ENCODE measurements at regions not wholly inside any gene's neighbourhood (a gene's known extent, or its start where the extent isn't known, plus 50 kb on each side); places are given as distances from the start of the nearest gene placed in this dataset.
"Not testable (repeated sequence)": the region's sequence is repeated elsewhere in the genome, so short reads cannot be mapped to it uniquely, and the experiment has no call there.

DNA sequence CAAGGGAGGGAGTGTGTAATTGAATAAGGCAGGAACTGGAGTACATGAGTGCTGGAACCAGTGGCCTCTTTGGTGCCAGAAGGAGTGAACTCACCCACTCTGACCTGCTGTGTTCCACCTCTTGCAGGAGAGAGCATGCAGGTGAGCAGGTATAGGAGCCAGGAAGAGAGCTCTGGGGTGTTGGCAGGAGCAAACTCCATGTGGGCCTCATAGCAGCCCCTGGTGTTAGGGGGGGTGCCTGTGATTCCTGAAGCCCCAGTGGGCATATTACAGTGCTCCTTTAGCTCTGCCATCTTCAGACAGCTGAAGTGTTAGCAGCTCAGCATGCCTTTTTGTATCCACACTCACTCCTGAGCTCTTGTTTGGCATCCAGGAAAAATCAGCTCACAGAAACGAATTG lies 549.4 kb upstream of the TPTE start:
- TF ChIP-seq, protein P1, sequence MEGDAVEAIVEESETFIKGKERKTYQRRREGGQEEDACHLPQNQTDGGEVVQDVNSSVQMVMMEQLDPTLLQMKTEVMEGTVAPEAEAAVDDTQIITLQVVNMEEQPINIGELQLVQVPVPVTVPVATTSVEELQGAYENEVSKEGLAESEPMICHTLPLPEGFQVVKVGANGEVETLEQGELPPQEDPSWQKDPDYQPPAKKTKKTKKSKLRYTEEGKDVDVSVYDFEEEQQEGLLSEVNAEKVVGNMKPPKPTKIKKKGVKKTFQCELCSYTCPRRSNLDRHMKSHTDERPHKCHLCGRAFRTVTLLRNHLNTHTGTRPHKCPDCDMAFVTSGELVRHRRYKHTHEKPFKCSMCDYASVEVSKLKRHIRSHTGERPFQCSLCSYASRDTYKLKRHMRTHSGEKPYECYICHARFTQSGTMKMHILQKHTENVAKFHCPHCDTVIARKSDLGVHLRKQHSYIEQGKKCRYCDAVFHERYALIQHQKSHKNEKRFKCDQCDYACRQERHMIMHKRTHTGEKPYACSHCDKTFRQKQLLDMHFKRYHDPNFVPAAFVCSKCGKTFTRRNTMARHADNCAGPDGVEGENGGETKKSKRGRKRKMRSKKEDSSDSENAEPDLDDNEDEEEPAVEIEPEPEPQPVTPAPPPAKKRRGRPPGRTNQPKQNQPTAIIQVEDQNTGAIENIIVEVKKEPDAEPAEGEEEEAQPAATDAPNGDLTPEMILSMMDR (conservative IDR thresholded peaks at IDR 0.05; ENCODE audit: low read depth in 2 of 2), result not testable (repeated sequence)
- not testable (repeated sequence) for TF ChIP-seq JUNB (IDR thresholded peaks at IDR 0.05; ENCODE audit: unreplicated experiment)
- TF ChIP-seq, protein P2, sequence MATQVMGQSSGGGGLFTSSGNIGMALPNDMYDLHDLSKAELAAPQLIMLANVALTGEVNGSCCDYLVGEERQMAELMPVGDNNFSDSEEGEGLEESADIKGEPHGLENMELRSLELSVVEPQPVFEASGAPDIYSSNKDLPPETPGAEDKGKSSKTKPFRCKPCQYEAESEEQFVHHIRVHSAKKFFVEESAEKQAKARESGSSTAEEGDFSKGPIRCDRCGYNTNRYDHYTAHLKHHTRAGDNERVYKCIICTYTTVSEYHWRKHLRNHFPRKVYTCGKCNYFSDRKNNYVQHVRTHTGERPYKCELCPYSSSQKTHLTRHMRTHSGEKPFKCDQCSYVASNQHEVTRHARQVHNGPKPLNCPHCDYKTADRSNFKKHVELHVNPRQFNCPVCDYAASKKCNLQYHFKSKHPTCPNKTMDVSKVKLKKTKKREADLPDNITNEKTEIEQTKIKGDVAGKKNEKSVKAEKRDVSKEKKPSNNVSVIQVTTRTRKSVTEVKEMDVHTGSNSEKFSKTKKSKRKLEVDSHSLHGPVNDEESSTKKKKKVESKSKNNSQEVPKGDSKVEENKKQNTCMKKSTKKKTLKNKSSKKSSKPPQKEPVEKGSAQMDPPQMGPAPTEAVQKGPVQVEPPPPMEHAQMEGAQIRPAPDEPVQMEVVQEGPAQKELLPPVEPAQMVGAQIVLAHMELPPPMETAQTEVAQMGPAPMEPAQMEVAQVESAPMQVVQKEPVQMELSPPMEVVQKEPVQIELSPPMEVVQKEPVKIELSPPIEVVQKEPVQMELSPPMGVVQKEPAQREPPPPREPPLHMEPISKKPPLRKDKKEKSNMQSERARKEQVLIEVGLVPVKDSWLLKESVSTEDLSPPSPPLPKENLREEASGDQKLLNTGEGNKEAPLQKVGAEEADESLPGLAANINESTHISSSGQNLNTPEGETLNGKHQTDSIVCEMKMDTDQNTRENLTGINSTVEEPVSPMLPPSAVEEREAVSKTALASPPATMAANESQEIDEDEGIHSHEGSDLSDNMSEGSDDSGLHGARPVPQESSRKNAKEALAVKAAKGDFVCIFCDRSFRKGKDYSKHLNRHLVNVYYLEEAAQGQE (IDR thresholded peaks at IDR 0.05; ENCODE audit: unreplicated experiment), result not testable (repeated sequence)
